OCI-LY1 (cell line): ENCODE measurements at regions not wholly inside any gene's neighbourhood (a gene's known extent, or its start where the extent isn't known, plus 50 kb on each side); places are given as distances from the start of the nearest gene placed in this dataset.

Source experiments
- CTCF ChIP-seq: fragments of 200-600 bp; sonication (generic), shearing (Covaris generic); IDR thresholded peaks from 2 replicates; pipeline ENCODE4 v1.5.1; 2017; ENCODE audit warnings: mild to moderate bottlenecking, antibody characterized with exemption, low read length, moderate library complexity, mixed read lengths
- EZH2 ChIP-seq: fragments of 200-600 bp; sonication (generic), shearing (Covaris generic); IDR thresholded peaks from 2 replicates; pipeline ENCODE4 v1.8.0; 2017; ENCODE audit warnings: borderline replicate concordance, mixed run types, mild to moderate bottlenecking, antibody characterized with exemption, low read length, moderate library complexity, mixed read lengths

- TF ChIP-seq CTCF (no peak), EZH2 (no peak)
Observed at GRCh38 chr16:59840169-59840568, 1106.1 kb upstream of the GOT2 start.
